GM12875 (cell line): ENCODE measurements at regions not wholly inside any gene's neighbourhood (a gene's known extent, or its start where the extent isn't known, plus 50 kb on each side); places are given as distances from the start of the nearest gene placed in this dataset.
"Not testable (repeated sequence)": the region's sequence is repeated elsewhere in the genome, so short reads cannot be mapped to it uniquely, and the experiment has no call there.

Experiments
- H3K4me3 ChIP-seq: one replicate; pipeline ENCODE4 v1.5.1; 2011; ENCODE audit warnings: low read depth, low read length, control low read depth
- TF ChIP-seq, protein P1 (sequence below): IDR thresholded peaks from 2 replicates; pipeline ENCODE4 v1.5.1; 2011; ENCODE audit warnings: low read depth, mild to moderate bottlenecking, control low read depth, inconsistent platforms, low read length, moderate library complexity, borderline replicate concordance; ENCODE audit not compliant: insufficient read depth

DNA sequence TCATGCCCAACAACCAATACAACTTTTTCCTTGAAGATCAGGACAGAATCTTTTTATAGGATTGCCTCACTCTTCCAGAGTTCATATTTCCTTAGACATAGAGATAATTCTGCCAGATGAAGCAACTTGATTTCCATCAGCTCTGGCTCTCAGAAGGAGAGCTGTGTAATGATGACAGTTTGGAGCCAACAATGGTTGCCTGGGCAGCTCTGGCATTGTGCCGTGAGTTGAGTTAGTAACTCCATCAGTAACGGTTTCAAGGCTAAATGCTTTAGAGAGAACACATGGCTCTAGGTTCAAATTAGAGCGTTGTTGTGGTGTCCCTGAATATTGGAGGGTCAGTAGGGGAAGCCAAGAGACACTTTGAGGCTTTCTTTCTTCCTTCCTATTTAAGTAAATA is 501.7 kb upstream of the SEL1L start:
- TF ChIP-seq, protein P1, sequence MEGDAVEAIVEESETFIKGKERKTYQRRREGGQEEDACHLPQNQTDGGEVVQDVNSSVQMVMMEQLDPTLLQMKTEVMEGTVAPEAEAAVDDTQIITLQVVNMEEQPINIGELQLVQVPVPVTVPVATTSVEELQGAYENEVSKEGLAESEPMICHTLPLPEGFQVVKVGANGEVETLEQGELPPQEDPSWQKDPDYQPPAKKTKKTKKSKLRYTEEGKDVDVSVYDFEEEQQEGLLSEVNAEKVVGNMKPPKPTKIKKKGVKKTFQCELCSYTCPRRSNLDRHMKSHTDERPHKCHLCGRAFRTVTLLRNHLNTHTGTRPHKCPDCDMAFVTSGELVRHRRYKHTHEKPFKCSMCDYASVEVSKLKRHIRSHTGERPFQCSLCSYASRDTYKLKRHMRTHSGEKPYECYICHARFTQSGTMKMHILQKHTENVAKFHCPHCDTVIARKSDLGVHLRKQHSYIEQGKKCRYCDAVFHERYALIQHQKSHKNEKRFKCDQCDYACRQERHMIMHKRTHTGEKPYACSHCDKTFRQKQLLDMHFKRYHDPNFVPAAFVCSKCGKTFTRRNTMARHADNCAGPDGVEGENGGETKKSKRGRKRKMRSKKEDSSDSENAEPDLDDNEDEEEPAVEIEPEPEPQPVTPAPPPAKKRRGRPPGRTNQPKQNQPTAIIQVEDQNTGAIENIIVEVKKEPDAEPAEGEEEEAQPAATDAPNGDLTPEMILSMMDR = no peak
- H3K4me3 ChIP-seq = no peak overlapping the region

DNA sequence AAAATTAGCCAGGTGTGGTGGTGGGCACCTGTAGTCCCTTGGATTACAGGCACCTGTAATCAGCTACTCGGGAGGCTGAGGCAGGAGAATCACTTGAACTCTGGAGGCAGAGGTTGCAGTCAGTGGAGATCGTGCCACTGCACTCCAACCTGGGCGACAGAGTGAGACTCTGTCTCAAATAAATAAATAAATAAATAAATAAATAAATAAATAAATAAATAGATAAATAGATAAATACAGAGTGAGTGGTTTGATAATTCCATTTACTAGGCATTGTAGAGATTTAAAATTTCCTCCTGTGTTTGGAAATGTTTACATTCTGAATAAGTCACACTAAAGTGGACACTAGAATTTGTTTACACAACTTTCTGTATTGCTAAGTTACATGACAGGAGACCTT is 504.4 kb upstream of the SEL1L start:
- not testable (repeated sequence) for H3K4me3 ChIP-seq

DNA sequence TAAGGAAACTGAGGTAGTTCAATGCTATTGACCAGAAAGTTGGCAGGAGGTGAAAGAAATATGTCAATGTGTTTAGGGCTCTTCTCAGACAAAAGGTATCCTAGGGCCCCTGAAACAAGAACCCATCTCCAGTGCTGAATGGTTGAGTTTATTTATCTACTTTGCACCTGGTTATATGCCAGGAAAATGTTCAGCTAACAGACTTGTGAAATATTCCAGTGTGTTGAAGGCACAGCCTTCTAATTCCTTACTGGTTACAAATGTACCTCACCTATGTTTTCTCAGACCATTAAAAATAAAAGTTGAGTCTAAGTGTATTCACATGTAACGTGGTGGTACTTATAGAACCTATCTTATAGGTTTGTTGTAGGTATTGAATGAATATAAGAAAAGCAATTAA is 511.7 kb upstream of the SEL1L start:
- TF ChIP-seq, protein P1 = no peak
- H3K4me3 ChIP-seq = no peak overlapping the region

DNA sequence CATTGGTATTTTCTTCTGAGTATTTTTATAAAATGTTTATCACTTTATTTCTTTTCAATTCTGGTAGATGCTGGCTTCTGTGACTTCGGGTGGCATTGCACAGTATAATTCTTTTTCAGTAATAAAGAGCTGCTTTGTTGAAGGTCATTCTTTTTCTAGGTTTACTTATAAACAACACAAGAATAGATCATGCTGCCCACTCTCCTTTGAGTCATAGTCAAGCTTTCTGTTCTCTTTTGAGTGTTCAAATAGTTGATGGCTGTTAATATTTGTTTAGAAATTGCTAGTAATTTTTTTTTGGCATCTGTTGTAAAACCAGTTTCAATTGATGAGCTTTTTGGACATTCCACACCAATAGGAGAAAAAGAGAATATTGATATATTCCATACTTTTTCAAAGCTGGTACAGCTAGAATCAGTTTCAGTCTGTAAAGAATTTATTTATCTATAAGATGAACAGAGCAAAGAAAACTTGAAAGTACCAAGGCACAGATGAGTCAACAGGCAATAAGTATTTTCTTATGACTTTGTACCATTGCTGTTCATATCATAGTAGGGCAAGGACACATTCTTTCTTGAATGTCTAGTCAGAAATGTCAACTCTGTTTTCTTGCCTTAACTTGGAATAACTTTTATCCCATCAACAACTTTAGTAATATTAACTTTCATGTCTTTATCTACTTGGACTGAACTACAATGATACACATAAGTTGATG is 513.0 kb upstream of the SEL1L start:
- no peak overlapping the region for H3K4me3 ChIP-seq
- TF ChIP-seq, protein P1 = no peak

DNA sequence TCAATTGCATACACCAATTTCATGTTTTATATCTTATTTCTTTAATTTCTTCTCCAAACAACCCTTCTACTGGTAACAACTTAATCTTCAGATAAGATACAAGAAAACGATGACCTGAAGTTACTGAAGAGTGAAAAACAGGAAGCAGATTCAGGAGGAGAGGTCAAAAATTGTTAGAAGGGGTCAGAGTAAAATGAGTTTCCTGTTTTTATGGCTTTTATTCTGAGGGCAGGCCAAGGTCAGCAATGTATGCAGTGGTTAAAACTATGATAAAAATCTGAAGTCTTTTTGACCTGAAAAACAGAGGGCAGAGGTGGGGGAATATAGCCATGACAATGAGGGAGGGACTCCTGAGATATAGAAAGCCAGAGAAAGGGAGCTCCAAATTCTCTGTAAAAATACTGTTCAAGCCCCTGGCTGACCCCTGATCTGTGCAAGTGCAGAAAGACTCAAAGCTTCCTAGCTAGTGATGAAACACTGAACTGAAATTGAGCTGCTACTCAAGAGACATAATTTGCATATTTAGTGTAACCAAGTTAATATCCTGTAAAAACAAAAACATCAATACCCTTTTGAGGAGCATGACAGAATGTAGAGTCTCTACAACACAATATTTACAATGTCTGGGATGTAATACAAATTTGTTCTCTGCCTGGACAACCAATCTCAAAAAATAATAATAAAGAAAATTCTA is 514.3 kb upstream of the SEL1L start:
- no peak overlapping the region for H3K4me3 ChIP-seq
- TF ChIP-seq, protein P1 = no peak

DNA sequence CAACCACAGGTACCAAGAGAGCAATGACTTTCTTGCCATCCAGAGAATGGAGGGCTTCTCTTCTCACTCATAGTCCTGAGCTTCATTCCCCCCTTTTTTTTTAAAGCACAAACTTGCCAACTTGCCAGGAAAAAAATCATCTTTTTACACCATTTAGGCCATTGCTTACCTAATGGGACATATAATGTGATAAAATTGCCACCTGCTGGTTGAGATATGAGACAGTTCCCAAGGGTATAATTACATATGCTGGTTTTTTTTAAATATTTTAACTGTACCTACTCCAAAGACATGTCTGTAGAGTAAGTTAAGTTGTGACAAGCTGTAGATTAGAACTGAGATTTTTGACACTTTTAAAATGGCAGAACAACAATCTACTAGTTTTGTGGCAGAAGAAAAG is 519.1 kb upstream of the SEL1L start:
- no peak overlapping the region for H3K4me3 ChIP-seq
- TF ChIP-seq, protein P1 = no peak

DNA sequence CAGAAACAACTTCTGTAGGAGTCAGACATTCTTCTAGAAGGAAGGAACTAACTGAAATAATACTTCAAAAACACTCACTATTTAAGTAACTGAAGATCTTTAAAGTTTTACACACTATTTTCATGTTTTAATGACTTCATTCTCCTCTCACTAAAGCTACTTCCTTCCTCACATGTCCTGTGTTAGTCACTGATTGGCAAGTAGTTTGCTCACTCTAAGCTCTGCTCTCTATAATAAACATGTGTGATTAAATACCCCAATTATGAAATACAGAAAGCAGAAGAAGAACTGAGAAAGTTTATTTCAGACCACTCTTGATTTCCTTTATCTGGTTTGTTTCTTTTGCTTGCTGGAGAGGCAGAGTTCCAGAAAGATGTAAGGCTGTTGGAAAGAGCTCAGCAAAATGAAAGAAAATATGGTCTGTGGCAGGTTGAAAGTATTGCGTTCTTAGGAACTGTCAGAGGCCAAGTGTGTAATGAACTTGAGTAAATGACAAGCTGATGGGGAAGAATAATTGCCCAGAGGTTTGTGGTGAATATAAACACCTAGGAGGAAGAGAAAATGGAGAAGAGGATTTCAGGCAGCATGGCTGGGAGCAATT is 522.0 kb upstream of the SEL1L start:
- TF ChIP-seq, protein P1 = no peak
- no peak overlapping the region for H3K4me3 ChIP-seq
